Globus pallidus (tissue), 1 donor: ENCODE measurements at regions not wholly inside any gene's neighbourhood (a gene's known extent, or its start where the extent isn't known, plus 50 kb on each side); places are given as distances from the start of the nearest gene placed in this dataset.
"Not testable (repeated sequence)": the region's sequence is repeated elsewhere in the genome, so short reads cannot be mapped to it uniquely, and the experiment has no call there.

Experiments used
- DNase-seq: peaks from one replicate; pipeline ENCODE4 v3.0.0-alpha.2; 2015; ENCODE audit warnings: low spot score

DNA sequence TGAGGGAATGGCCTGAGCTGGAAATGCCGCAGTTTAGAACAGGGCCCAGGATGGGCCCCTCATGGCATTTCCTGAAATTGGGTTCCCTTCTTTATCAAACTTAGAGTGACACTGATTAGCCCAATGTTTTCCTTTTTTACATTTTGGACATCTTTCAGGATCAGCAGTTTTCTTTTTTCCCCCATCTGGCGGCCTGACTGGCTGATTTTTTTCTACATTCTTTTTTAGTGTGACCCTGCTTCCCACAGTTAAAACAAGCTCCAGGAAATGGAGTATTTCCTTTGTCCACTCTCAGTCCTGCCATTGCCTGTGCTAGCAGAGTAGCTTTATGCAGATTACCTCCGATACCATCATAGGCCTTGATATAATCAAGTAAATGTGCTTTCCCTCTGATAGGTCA, 185.8 kb upstream of the IGF1 start:
- not testable (repeated sequence) for DNase-seq

DNA sequence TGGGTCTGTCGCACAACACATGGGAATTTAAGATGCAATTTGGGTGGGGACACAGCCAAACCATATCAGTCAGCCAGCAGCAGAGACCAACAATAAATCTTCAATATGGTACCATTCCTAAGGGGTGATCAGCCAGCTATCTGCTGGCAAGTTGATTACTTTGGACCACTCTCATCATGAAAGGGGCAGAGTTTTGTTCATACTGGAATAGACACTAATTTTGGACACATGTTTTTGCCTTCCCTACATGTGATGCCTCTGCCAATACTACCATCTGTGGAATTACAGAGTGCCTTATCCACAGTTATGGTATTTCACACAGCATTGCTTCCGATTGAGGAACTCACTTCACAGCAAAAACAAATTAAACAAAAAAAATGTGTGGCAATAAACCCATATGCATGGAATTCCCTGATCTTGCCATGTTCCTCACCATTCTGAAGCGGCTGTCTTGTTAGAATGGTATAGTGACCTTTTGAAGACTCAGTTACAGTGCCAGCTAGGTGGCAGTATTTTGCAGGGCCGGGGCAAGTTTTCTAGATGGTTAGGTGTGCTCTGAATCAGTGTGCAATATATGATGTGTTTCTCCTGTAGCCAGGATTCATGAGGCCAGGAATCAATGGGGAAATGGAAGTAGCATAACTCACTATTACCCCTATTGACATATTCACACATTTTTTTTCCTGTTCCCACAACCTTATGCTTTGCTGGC, 179.0 kb upstream of the IGF1 start:
- DNase-seq: no peak

- DNase-seq: no peak
These were observed 173.0 kb upstream of the IGF1 start for GRCh38 chr12:102653406-102653805.

GRCh38 chr12:102652645-102653313, 172.4 kb upstream of the IGF1 start:
- DNase-seq: no peak

DNA sequence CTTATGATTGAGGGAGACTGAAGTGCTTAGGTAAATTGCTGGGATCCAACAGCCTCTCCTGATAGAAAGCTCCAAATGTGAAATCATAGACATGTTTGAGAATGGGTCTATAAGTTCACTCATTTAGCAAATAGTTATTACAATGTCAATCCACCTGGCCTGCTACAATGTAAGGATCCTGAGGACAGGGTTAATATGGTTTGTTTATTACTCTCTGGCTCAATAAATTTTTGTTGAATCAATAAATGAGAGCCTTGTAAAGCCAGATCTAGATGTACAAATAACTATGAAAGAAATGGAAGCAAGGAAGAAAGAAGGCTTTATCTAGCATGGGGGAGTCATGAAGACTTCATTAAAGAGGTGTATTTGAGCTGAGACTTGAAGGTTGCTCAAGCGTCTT, 165.6 kb upstream of the IGF1 start:
- DNase-seq: no peak

DNA sequence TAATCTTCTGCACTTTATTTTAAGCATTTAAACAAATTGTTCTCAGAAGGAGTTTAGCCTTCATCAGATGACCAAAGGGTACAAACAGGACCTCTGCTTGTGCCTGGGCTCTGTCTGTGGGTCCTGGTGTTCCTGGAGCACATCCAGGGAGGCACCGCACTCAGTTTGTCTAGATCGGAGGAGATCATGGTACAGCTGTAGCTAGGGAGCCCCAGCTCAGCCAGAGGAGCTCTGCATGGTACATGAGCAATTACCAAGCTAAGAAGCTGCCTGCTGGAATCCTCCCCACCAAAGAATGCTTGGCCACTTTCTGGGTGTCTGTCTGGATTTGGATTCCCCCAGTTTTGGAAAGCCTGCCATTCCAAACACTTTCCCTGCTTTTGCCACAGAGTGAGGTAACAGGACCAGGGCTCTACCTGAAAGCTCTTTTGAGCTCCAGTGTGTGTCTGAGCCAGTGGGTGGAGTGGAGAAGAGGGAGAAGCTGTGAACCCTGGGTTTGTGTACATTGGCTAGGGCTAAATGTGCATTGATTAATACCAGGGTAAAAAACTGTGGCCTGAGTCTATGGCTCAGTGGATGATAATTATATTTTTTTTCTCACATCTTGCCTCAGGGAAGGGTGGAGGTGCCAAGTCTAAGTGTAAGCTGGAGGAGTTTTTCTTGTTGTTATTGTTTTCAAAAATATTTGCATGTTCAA, 163.7 kb upstream of the IGF1 start:
- no peak for DNase-seq

DNA sequence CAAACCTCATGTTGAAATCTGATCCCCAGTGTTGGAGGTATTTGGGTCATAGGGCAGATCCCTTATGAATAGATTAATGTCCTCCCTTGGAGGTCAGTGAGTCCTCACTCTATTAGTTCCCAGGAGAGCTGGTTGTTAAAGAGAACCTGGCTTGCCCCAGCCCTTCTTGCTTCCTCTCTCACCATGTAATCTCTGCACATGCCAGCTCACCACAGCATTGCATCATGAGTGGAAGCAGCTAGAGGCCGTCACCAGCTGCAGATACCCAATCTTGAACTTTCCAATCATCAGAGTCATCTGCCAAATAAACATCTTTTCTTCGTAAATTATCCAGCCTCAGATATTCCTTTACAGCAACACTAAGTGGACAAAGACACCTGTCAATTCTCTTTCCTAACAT, 161.8 kb upstream of the IGF1 start:
- no peak for DNase-seq

DNA sequence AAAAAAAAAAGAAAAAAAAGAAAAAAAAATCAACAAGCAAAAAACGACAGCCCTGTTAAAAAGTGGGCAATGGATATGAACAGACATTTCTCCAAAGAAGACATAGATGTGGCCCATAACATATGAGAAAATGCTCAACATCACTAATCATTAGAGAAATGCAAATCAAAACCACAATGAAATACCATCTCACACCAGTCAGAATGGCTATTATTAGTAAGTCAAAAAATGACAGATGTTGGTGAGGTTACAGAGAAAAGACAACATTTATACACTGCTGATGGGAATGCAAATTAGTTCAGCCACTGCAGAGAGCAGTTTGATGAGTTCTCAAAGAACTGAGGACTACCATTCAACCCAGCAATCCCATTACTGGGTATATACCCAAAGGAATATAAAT, 160.3 kb upstream of the IGF1 start:
- DNase-seq: not testable (repeated sequence)

GRCh38 chr12:102638777-102639176, 158.4 kb upstream of the IGF1 start:
- no peak for DNase-seq

DNA sequence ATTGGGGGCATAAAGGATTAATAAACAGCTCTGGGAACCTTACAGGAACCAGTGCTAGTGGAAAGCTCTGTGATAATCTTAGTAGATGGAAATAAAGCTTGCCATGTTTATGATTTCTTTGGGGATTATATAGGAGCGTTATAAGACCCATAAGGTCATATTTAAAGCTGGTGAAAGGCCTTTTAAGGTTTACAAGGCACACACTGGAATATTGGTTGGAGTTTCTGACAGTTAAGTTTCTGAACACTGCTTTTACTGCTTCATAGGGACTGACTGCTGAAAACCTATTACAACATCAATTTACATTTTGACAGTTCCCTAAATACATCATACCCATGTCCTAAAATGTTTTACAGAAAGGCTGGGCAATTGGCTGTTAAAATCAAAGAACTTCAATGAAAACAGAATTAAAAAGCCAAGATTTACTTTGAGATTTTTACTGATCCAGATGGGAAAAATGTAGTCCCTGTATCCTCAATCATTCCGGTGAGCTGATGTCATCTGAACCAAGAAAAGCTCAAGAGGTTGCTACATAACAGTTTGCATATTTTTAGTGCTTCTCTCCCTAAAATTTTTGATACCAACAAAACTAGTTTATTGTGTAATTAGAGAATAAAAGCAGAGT, 153.7 kb upstream of the IGF1 start:
- no peak for DNase-seq

DNA sequence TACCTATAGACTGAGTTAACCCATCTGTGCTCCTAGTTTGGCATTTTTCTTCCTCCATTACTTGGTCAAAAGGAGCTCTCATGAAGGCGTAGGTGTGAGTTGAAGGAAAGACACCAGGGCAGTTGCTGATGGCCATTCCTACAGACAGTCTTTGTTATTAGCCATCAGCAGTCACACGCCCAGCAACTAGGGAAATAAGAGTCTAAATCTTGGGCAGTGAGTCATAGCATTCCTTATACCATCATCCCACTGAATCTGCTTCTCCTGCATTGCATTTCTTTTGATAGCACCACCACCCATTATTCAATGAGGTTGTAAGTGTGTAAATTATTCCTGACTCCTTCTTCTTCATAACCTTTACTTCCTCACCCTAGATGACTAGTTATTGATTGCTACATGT, 150.9 kb upstream of the IGF1 start:
- no peak for DNase-seq

- no peak for DNase-seq
These were observed 149.0 kb upstream of the IGF1 start for GRCh38 chr12:102629262-102629888.

DNA sequence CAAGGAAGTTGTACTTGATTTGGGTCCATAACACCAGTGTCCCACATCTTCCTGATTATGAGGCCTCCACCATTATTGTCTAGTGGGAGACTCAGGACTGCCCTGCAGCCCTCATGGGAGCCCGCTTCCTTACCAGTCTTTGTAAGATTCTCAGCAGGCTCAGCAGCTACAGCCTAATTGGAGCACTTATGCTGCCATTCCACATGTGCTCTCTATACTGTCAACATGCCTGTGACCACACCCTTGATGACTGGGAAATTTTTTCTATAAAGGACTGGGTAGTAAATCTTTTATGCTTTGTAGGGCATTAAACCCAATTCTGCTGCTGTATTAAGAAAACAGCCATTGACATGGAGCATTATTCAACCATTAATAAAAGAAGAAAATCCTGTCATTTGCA, 145.5 kb upstream of the IGF1 start:
- no peak for DNase-seq

GRCh38 chr12:102622618-102623017, 142.3 kb upstream of the IGF1 start:
- DNase-seq: no peak

DNA sequence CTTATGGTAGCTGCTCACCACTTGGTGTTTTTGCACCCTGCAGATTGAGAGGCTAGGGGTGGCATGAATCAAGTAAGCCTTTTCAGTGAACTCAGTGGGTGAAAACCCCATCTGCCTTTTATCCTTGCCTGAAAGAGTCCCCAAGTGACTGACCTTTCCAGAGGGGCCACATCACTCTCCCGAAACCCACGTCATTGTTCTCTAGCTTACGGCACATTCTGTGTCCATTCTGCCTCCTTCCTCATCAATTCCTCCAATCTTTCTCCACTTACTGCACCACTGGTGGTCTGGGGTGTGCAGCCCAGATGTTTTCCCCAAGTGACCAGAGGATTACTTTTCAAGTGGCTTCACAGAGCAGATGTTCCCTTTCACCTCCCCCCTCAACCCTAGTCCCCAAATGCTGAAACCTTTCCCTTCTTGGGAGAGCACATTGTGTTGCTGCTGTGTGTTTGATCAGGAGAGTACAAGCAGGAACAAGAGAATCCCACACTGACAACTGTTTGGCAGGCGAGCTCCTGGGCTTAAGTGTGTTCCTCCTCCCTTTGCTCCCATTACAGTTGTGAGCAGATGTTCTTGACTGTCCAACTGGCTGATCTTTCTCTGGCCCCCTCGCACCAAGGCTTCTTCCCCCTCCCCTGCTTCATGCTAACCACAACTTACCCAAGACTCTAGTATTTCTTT, 138.0 kb upstream of the IGF1 start:
- DNase-seq: no peak

GRCh38 chr12:102616692-102617091, 136.3 kb upstream of the IGF1 start:
- DNase-seq: no peak

DNA sequence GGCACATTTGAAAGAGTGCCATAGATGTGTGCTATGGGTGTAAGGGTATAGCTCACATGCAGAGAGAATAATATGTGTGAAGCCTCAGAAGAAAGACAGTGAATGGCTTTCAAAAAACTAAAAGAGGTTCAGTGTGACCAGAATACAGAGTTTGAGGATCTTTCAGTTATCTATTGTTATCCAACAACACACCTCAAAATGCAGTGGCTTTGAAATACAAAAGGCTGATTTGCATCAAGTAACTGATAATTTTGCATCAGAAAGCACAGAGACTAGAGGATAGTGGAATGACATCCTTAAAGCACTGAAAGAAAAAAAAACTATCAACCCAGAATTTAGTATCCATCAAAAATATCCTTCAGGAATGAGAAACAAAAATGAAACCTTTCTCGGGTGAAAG, 131.6 kb upstream of the IGF1 start:
- no peak for DNase-seq

DNA sequence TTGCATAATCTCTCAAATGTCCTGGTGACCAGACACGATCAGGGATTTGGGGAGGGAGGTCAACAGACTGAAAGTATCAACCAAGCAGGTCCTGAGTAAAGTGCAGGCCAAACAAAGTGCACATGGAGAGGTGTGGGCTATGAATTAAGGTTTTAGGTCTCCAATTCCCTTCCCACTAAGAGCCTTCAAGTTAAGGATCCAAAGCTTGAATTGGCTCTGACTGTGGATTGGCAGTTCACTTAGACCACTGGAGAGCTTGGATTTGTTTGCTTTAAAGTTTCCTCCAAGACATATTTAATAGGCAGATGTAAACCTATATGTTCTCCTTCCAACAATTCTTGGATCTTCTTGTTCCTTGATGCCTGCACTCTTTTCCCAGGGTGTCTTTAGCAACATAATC, 129.6 kb upstream of the IGF1 start:
- no peak for DNase-seq

GRCh38 chr12:102603021-102603420, 122.7 kb upstream of the IGF1 start:
- DNase-seq: no peak

- no peak for DNase-seq
These were observed 122.2 kb upstream of the IGF1 start for GRCh38 chr12:102602521-102602920.

GRCh38 chr12:102601621-102602020, 121.3 kb upstream of the IGF1 start:
- no peak for DNase-seq

DNA sequence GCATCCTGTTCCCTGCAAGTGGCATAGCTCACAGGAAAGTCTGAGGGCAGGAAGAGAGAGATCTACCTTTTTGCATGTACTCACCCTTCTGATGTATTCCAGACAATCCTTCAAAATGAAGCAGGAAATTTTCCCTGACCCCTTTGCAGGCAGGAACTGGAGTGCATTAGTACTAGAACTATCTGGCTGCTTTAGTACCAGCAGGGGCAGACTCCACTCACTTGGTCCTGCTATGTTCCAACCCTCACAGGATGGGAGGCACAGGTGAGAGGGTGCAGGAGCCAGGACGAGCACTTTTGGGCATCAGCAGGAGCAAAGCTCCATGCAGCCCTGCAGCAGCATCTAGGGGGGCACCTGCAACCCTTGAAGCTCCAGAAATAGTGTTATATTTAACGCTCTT, 116.3 kb upstream of the IGF1 start:
- DNase-seq: no peak
